MM.1S (cell line): ENCODE measurements at regions not wholly inside any gene's neighbourhood (a gene's known extent, or its start where the extent isn't known, plus 50 kb on each side); places are given as distances from the start of the nearest gene placed in this dataset.

Source experiments
- DNase-seq: peaks from one replicate; pipeline ENCODE4 v3.0.0-alpha.2; 2015
- H2AFZ ChIP-seq: fragments of 300-600 bp; sonication (generic); 2 replicates; pipeline ENCODE4 v1.6.0; 2016; ENCODE audit warnings: antibody characterized with exemption, low read length
- H3F3A ChIP-seq: fragments of 300-600 bp; sonication (generic); 2 replicates; pipeline ENCODE4 v1.6.1; 2016; ENCODE audit warnings: mild to moderate bottlenecking, antibody characterized with exemption, low read length, moderate library complexity, mixed read lengths; ENCODE audit not compliant: insufficient read depth
- H3K27ac ChIP-seq: fragments of 300-600 bp; sonication (generic); 2 replicates; pipeline ENCODE4 v1.5.1; 2016; ENCODE audit warnings: mild to moderate bottlenecking, low read length
- H3K27me3 ChIP-seq: fragments of 300-600 bp; sonication (generic); replicated peaks from 2 replicates; pipeline ENCODE4 v1.6.0; 2016; ENCODE audit warnings: low read length; ENCODE audit not compliant: insufficient read depth
- H3K36me3 ChIP-seq: fragments of 300-600 bp; sonication (generic); replicated peaks from 2 replicates; pipeline ENCODE4 v1.6.1; 2016; ENCODE audit warnings: mild to moderate bottlenecking, low read length, mixed read lengths; ENCODE audit not compliant: insufficient read depth
- H3K4me1 ChIP-seq: fragments of 300-600 bp; sonication (generic); 2 replicates; pipeline ENCODE4 v1.6.1; 2016; ENCODE audit warnings: low read length, mixed read lengths
- H3K4me2 ChIP-seq: fragments of 300-600 bp; sonication (generic); 2 replicates; pipeline ENCODE4 v1.6.0; 2016; ENCODE audit warnings: low read depth, low read length
- H3K4me3 ChIP-seq: fragments of 300-600 bp; sonication (generic); 2 replicates; pipeline ENCODE4 v1.5.1; 2016; ENCODE audit warnings: low read length, mixed read lengths
- H3K79me2 ChIP-seq: fragments of 300-600 bp; sonication (generic); 2 replicates; pipeline ENCODE4 v1.6.1; 2016; ENCODE audit warnings: mixed run types, low read length, mixed read lengths
- H3K9ac ChIP-seq: fragments of 300-600 bp; sonication (generic); 2 replicates; pipeline ENCODE4 v1.6.1; 2016; ENCODE audit warnings: low read length, mixed read lengths
- H3K9me2 ChIP-seq: fragments of 300-600 bp; sonication (generic); replicated peaks from 2 replicates; pipeline ENCODE4 v1.6.1; 2016; ENCODE audit warnings: mild to moderate bottlenecking, low read length, mixed read lengths; ENCODE audit not compliant: insufficient read depth
- H3K9me3 ChIP-seq: fragments of 300-600 bp; sonication (generic); replicated peaks from 2 replicates; pipeline ENCODE4 v1.6.1; 2016; ENCODE audit warnings: mild to moderate bottlenecking, low read length, mixed read lengths; ENCODE audit not compliant: insufficient read depth
- H4K20me1 ChIP-seq: fragments of 300-600 bp; sonication (generic); 2 replicates; pipeline ENCODE4 v1.6.1; 2016; ENCODE audit warnings: mild to moderate bottlenecking, low read length, moderate library complexity, mixed read lengths; ENCODE audit not compliant: insufficient read depth
- CTCF ChIP-seq: fragments of 300-600 bp; sonication (generic); IDR thresholded peaks from 2 replicates; pipeline ENCODE4 v1.5.1; 2016; ENCODE audit warnings: antibody characterized with exemption, low read length, mixed read lengths
- EZH2 ChIP-seq: fragments of 300-600 bp; sonication (generic); optimal IDR thresholded peaks from 2 replicates; pipeline ENCODE3; 2017; ENCODE audit warnings: low read depth, mild to moderate bottlenecking, antibody characterized with exemption, low read length, mixed read lengths
- EZH2phosphoT487 ChIP-seq: fragments of 300-600 bp; sonication (generic); IDR thresholded peaks from 2 replicates; pipeline ENCODE4 v1.6.1; 2018; ENCODE audit warnings: antibody characterized with exemption, low read length

- no peak overlapping the region for H3K4me2 ChIP-seq
- no peak overlapping the region for H2AFZ ChIP-seq
- H3K79me2 ChIP-seq = no peaks in the 10 kb centered on the region
- no peaks in the 10 kb centered on the region for H3K9me2 ChIP-seq
- DNase-seq = no peak
- TF ChIP-seq EZH2 = no peak
- no peak for TF ChIP-seq EZH2phosphoT487
- TF ChIP-seq CTCF = no peak
- no peaks in the 10 kb centered on the region for H3F3A ChIP-seq
- H3K36me3 ChIP-seq = no peaks in the 10 kb centered on the region
- no peak overlapping the region for H3K9ac ChIP-seq
- no peaks in the 10 kb centered on the region for H4K20me1 ChIP-seq
- H3K9me3 ChIP-seq = no peaks in the 10 kb centered on the region
- H3K4me1 ChIP-seq = no peaks in the 10 kb centered on the region
- H3K27me3 ChIP-seq = no peaks in the 10 kb centered on the region
- H3K4me3 ChIP-seq = no peak overlapping the region
- H3K27ac ChIP-seq = no peak overlapping the region
Measured at GRCh38 chr6:105941621-105942412, 144.3 kb upstream of the PRDM1 start.

- H3K4me2 ChIP-seq = no peak overlapping the region
- H3K9me3 ChIP-seq = no peaks in the 10 kb centered on the region
- no peak overlapping the region for H3K27ac ChIP-seq
- no peak overlapping the region for H3K9ac ChIP-seq
- DNase-seq = no peak
- no peak for TF ChIP-seq CTCF
- no peak for TF ChIP-seq EZH2phosphoT487
- no peak for TF ChIP-seq EZH2
- no peak overlapping the region for H3K4me3 ChIP-seq
- no peaks in the 10 kb centered on the region for H3K79me2 ChIP-seq
- no peaks in the 10 kb centered on the region for H3K36me3 ChIP-seq
- H3K4me1 ChIP-seq = no peaks in the 10 kb centered on the region
- no peaks in the 10 kb centered on the region for H4K20me1 ChIP-seq
- H3F3A ChIP-seq = no peaks in the 10 kb centered on the region
- H3K27me3 ChIP-seq = no peaks in the 10 kb centered on the region
- no peak overlapping the region for H2AFZ ChIP-seq
- H3K9me2 ChIP-seq = no peaks in the 10 kb centered on the region
Measured at GRCh38 chr6:105940990-105941389, 145.1 kb upstream of the PRDM1 start.

- Histone ChIP-seq H3K9ac (no peak overlapping the region), H3K4me1 (no peaks in the 10 kb centered on the region), H3K36me3 (no peaks in the 10 kb centered on the region), H3K4me2 (no peak overlapping the region), H3F3A (no peaks in the 10 kb centered on the region), H3K4me3 (no peak overlapping the region), H3K79me2 (no peaks in the 10 kb centered on the region), H3K9me2 (no peaks in the 10 kb centered on the region), H4K20me1 (no peaks in the 10 kb centered on the region), H2AFZ (no peak overlapping the region), H3K27me3 (no peaks in the 10 kb centered on the region), H3K27ac (no peak overlapping the region), H3K9me3 (no peaks in the 10 kb centered on the region)
- no peak for DNase-seq
- TF ChIP-seq EZH2phosphoT487 (no peak), EZH2 (no peak), CTCF (no peak)
Measured at GRCh38 chr6:105936972-105937371, 149.2 kb upstream of the PRDM1 start.
